SK-N-SH (cell line): ENCODE measurements at regions not wholly inside any gene's neighbourhood (a gene's known extent, or its start where the extent isn't known, plus 50 kb on each side); places are given as distances from the start of the nearest gene placed in this dataset.

ENCODE experiments used
- MAX ChIP-seq: IDR thresholded peaks from 2 replicates; pipeline ENCODE4 v1.4.0; 2012; ENCODE audit warnings: low read depth
- PBX3 ChIP-seq: IDR thresholded peaks from 2 replicates; pipeline ENCODE4; 2012
- POLR2AphosphoS5 ChIP-seq: IDR thresholded peaks from 2 replicates; pipeline ENCODE4 v1.6.1; 2012; ENCODE audit warnings: low read depth, low read length

GRCh38 chr5:173785400-173785799 lies 102.7 kb upstream of the CPEB4 start:
- TF ChIP-seq PBX3 (no peak), MAX (no peak), POLR2AphosphoS5 (no peak)
